ENCODE measurements at regions not wholly inside any gene's neighbourhood (a gene's known extent, or its start where the extent isn't known, plus 50 kb on each side); places are given as distances from the start of the nearest gene placed in this dataset.

GRCh38 chr9:13386935-13387733 lies 107.6 kb upstream of the MPDZ start:
- Histone ChIP-seq H3K27ac (no peak overlapping the region), H3K4me1 (no peaks in the 10 kb centered on the region), H3K4me3 (no peak overlapping the region), H3K4me2 (no peak overlapping the region), H3K9me3 (peaks cover 11% of the 10 kb centered on the region)
- POLR2A ChIA-PET, result no interaction called here
- FAIRE-seq (no peak), ATAC-seq (no peak), DNase-seq (ENCODE audit: low read depth in 1 of 2, low spot score in 1 of 2) (no peak)
- TF ChIP-seq POLR2AphosphoS2 (conservative IDR thresholded peaks at IDR 0.05; ENCODE audit: low read length) (no peak), MAFK (IDR thresholded peaks at IDR 0.05; ENCODE audit: partially characterized antibody) (peak; percentile 77)
- 28% methylated on average over 4 of the region's 4 CpGs for WGBS (ENCODE audit: missing lambda C conversion rate)
- CTCF ChIA-PET, result no interaction called here

- Histone ChIP-seq H3K27ac (no peak overlapping the region), H3K4me2 (no peak overlapping the region), H3K9me3 (peaks cover 3% of the 10 kb centered on the region; the same call in 2 of the 3 replicates), H3K4me3 (no peak overlapping the region), H3K4me1 (no peaks in the 10 kb centered on the region)
- 8% methylated on average over 2 of the region's 2 CpGs for WGBS (ENCODE audit: missing lambda C conversion rate)
- DNase-seq (ENCODE audit: low read depth in 1 of 2, low spot score in 1 of 2) (no peak), ATAC-seq (no peak), FAIRE-seq (no peak)
- ChIA-PET POLR2A (no interaction called here), CTCF (no interaction called here)
- no peak for TF ChIP-seq NFE2L2 (conservative IDR thresholded peaks at IDR 0.05; ENCODE audit: low read length)
- TF ChIP-seq RNF2 (IDR thresholded peaks at IDR 0.05; ENCODE audit: borderline replicate concordance, low read depth), result no peak
- no peak for TF ChIP-seq RCOR1 (IDR thresholded peaks at IDR 0.05; ENCODE audit: low read depth, low read length)
- TF ChIP-seq TP53 (CRISPR knock-in tag; IDR thresholded peaks at IDR 0.05), result no peak
- TF ChIP-seq REST (IDR thresholded peaks at IDR 0.05), result no peak
- no peak for TF ChIP-seq PBX3 (IDR thresholded peaks at IDR 0.05)
- no peak for TF ChIP-seq RFX5 (IDR thresholded peaks at IDR 0.05)
- TF ChIP-seq HOXB13 (CRISPR knock-in tag; IDR thresholded peaks at IDR 0.05; ENCODE audit: low read depth), result no peak
- TF ChIP-seq TFCP2L1 (CRISPR knock-in tag; IDR thresholded peaks at IDR 0.05), result no peak
- TF ChIP-seq EHMT2 (IDR thresholded peaks at IDR 0.05; ENCODE audit: low read depth), result no peak
- TF ChIP-seq CBX8 (IDR thresholded peaks at IDR 0.05), result no peak
- no peak for TF ChIP-seq MYC (IDR thresholded peaks at IDR 0.05; ENCODE audit: borderline replicate concordance, low read length)
- no peak for TF ChIP-seq HOXB5 (CRISPR knock-in tag; IDR thresholded peaks at IDR 0.05)
Measured at GRCh38 chr9:13386316-13386715, 106.8 kb upstream of the MPDZ start.

GRCh38 chr9:13383855-13384254 lies 104.4 kb upstream of the MPDZ start:
- WGBS (ENCODE audit: missing lambda C conversion rate), result 5% methylated on average over 1 of the region's 1 CpG
- H3K4me2 ChIP-seq, result no peak overlapping the region
- ChIA-PET POLR2A (no interaction called here), CTCF (interaction anchor here (0.7 kb wide), 1 partner anchor 18 kb away, joined by 3 read pairs; no protein-coding TSS in a partner anchor)
- FAIRE-seq (no peak), DNase-seq (ENCODE audit: low read depth in 1 of 2, low spot score in 1 of 2) (no peak), ATAC-seq (no peak)
- no peaks in the 10 kb centered on the region for H3K4me1 ChIP-seq
- TF ChIP-seq FOSL2 (IDR thresholded peaks at IDR 0.05) (no peak), FOSL2 (CRISPR knock-in tag; IDR thresholded peaks at IDR 0.05) (peak; percentile 29; the same call in 1 of the 2 replicates), MAX (IDR thresholded peaks at IDR 0.05) (no peak)
- H3K4me3 ChIP-seq, result no peak overlapping the region
- H3K9me3 ChIP-seq, result no peaks in the 10 kb centered on the region
- no peak overlapping the region for H3K27ac ChIP-seq

All from A549 (cell line).